Activated naive CD4-positive, alpha-beta T cell treated with anti-CD3 and anti-CD28 coated beads, Interleukin-2, amount 50 U/mL, for 24 hours (primary cell): ENCODE measurements at regions not wholly inside any gene's neighbourhood (a gene's known extent, or its start where the extent isn't known, plus 50 kb on each side); places are given as distances from the start of the nearest gene placed in this dataset.

Source experiments
- H3K27ac Mint-ChIP-seq: one replicate; pipeline ENCODE4 v1.8.0; 2021; ENCODE audit warnings: mild to moderate bottlenecking, mixed read lengths
- H3K27me3 Mint-ChIP-seq: one replicate; pipeline ENCODE4 v1.8.0; 2021; ENCODE audit warnings: mixed read lengths
- H3K36me3 Mint-ChIP-seq: one replicate; pipeline ENCODE4 v1.8.0; 2021; ENCODE audit warnings: mixed read lengths
- H3K4me1 Mint-ChIP-seq: one replicate; pipeline ENCODE4 v1.8.0; 2021; ENCODE audit warnings: mixed read lengths
- H3K4me3 Mint-ChIP-seq: one replicate; pipeline ENCODE4 v1.8.0; 2021; ENCODE audit warnings: mild to moderate bottlenecking, mixed read lengths
- H3K9me3 Mint-ChIP-seq: one replicate; pipeline ENCODE4 v1.8.0; 2021; ENCODE audit warnings: mixed read lengths

- H3K4me1 Mint-ChIP-seq, result peaks cover 9% of the 10 kb centered on the region
- peaks cover 5% of the 10 kb centered on the region for H3K9me3 Mint-ChIP-seq
- no peaks in the 10 kb centered on the region for H3K36me3 Mint-ChIP-seq
- no peak overlapping the region for H3K27ac Mint-ChIP-seq
- H3K27me3 Mint-ChIP-seq, result no peaks in the 10 kb centered on the region
- no peak overlapping the region for H3K4me3 Mint-ChIP-seq
Observed at GRCh38 chr7:155991470-155991869, 179.2 kb upstream of the SHH start.

- Mint-ChIP-seq H3K36me3 (no peaks in the 10 kb centered on the region), H3K27ac (no peak overlapping the region), H3K4me3 (no peak overlapping the region), H3K9me3 (peaks cover 5% of the 10 kb centered on the region), H3K4me1 (no peaks in the 10 kb centered on the region), H3K27me3 (no peaks in the 10 kb centered on the region)
Observed at GRCh38 chr7:155988416-155988815, 176.2 kb upstream of the SHH start.

GRCh38 chr7:155987681-155988235, 175.5 kb upstream of the SHH start:
- no peaks in the 10 kb centered on the region for H3K27me3 Mint-ChIP-seq
- H3K36me3 Mint-ChIP-seq, result no peaks in the 10 kb centered on the region
- peaks cover 5% of the 10 kb centered on the region for H3K9me3 Mint-ChIP-seq
- H3K27ac Mint-ChIP-seq, result peak overlapping the region; percentile 46
- no peak overlapping the region for H3K4me3 Mint-ChIP-seq
- H3K4me1 Mint-ChIP-seq, result no peaks in the 10 kb centered on the region

GRCh38 chr7:155986497-155987160, 174.4 kb upstream of the SHH start:
- Mint-ChIP-seq H3K9me3 (peaks cover 5% of the 10 kb centered on the region), H3K36me3 (no peaks in the 10 kb centered on the region), H3K4me1 (no peaks in the 10 kb centered on the region), H3K27me3 (no peaks in the 10 kb centered on the region), H3K4me3 (no peak overlapping the region), H3K27ac (no peak overlapping the region)

- Mint-ChIP-seq H3K4me1 (no peaks in the 10 kb centered on the region), H3K4me3 (no peak overlapping the region), H3K27me3 (no peaks in the 10 kb centered on the region), H3K27ac (no peak overlapping the region), H3K9me3 (peaks cover 5% of the 10 kb centered on the region), H3K36me3 (no peaks in the 10 kb centered on the region)
Observed at GRCh38 chr7:155985518-155986250, 173.4 kb upstream of the SHH start.

GRCh38 chr7:155984609-155985405, 172.5 kb upstream of the SHH start:
- Mint-ChIP-seq H3K4me3 (no peak overlapping the region), H3K27me3 (no peaks in the 10 kb centered on the region), H3K27ac (no peak overlapping the region), H3K36me3 (no peaks in the 10 kb centered on the region), H3K9me3 (peaks cover 5% of the 10 kb centered on the region), H3K4me1 (no peaks in the 10 kb centered on the region)

GRCh38 chr7:155984028-155984580, 171.8 kb upstream of the SHH start:
- Mint-ChIP-seq H3K27me3 (no peaks in the 10 kb centered on the region), H3K9me3 (no peaks in the 10 kb centered on the region), H3K27ac (no peak overlapping the region), H3K36me3 (no peaks in the 10 kb centered on the region), H3K4me1 (no peaks in the 10 kb centered on the region), H3K4me3 (no peak overlapping the region)

- Mint-ChIP-seq H3K27me3 (no peaks in the 10 kb centered on the region), H3K36me3 (no peaks in the 10 kb centered on the region), H3K4me3 (no peak overlapping the region), H3K27ac (no peak overlapping the region), H3K4me1 (no peaks in the 10 kb centered on the region), H3K9me3 (no peaks in the 10 kb centered on the region)
Observed at GRCh38 chr7:155983176-155983815, 171.0 kb upstream of the SHH start.

GRCh38 chr7:155981703-155982102, 169.4 kb upstream of the SHH start:
- H3K27me3 Mint-ChIP-seq, result no peaks in the 10 kb centered on the region

GRCh38 chr7:155980841-155981240, 168.6 kb upstream of the SHH start:
- Mint-ChIP-seq H3K27ac (no peak overlapping the region), H3K4me1 (no peaks in the 10 kb centered on the region), H3K9me3 (no peaks in the 10 kb centered on the region), H3K27me3 (no peaks in the 10 kb centered on the region), H3K4me3 (no peak overlapping the region), H3K36me3 (no peaks in the 10 kb centered on the region)

More at GRCh38 chr7:155981703-155982102, 169.4 kb upstream of the SHH start:
- no peaks in the 10 kb centered on the region for H3K9me3 Mint-ChIP-seq
- no peak overlapping the region for H3K4me3 Mint-ChIP-seq
- no peak overlapping the region for H3K27ac Mint-ChIP-seq
- no peaks in the 10 kb centered on the region for H3K36me3 Mint-ChIP-seq
- H3K4me1 Mint-ChIP-seq, result no peaks in the 10 kb centered on the region

- Mint-ChIP-seq H3K27me3 (no peaks in the 10 kb centered on the region), H3K9me3 (no peaks in the 10 kb centered on the region)
Observed at GRCh38 chr7:155979994-155980393, 167.7 kb upstream of the SHH start.

GRCh38 chr7:155979566-155979965, 167.3 kb upstream of the SHH start:
- H3K36me3 Mint-ChIP-seq, result no peaks in the 10 kb centered on the region
- no peak overlapping the region for H3K4me3 Mint-ChIP-seq
- H3K4me1 Mint-ChIP-seq, result no peaks in the 10 kb centered on the region
- no peaks in the 10 kb centered on the region for H3K9me3 Mint-ChIP-seq
- no peaks in the 10 kb centered on the region for H3K27me3 Mint-ChIP-seq
- no peak overlapping the region for H3K27ac Mint-ChIP-seq

More at GRCh38 chr7:155979994-155980393, 167.7 kb upstream of the SHH start:
- peak overlapping the region; percentile 23 for H3K27ac Mint-ChIP-seq
- H3K4me3 Mint-ChIP-seq, result no peak overlapping the region
- H3K4me1 Mint-ChIP-seq, result no peaks in the 10 kb centered on the region
- H3K36me3 Mint-ChIP-seq, result no peaks in the 10 kb centered on the region

GRCh38 chr7:155975490-155975889, 163.2 kb upstream of the SHH start:
- Mint-ChIP-seq H3K4me1 (no peaks in the 10 kb centered on the region), H3K27me3 (peaks cover 2% of the 10 kb centered on the region), H3K36me3 (no peaks in the 10 kb centered on the region), H3K9me3 (no peaks in the 10 kb centered on the region), H3K27ac (no peak overlapping the region), H3K4me3 (no peak overlapping the region)

GRCh38 chr7:155974186-155974897, 162.1 kb upstream of the SHH start:
- Mint-ChIP-seq H3K27ac (no peak overlapping the region), H3K4me1 (no peaks in the 10 kb centered on the region), H3K27me3 (peaks cover 2% of the 10 kb centered on the region), H3K4me3 (no peak overlapping the region), H3K36me3 (no peaks in the 10 kb centered on the region), H3K9me3 (no peaks in the 10 kb centered on the region)
